ENCODE measurements at regions not wholly inside any gene's neighbourhood (a gene's known extent, or its start where the extent isn't known, plus 50 kb on each side); places are given as distances from the start of the nearest gene placed in this dataset.

DNA sequence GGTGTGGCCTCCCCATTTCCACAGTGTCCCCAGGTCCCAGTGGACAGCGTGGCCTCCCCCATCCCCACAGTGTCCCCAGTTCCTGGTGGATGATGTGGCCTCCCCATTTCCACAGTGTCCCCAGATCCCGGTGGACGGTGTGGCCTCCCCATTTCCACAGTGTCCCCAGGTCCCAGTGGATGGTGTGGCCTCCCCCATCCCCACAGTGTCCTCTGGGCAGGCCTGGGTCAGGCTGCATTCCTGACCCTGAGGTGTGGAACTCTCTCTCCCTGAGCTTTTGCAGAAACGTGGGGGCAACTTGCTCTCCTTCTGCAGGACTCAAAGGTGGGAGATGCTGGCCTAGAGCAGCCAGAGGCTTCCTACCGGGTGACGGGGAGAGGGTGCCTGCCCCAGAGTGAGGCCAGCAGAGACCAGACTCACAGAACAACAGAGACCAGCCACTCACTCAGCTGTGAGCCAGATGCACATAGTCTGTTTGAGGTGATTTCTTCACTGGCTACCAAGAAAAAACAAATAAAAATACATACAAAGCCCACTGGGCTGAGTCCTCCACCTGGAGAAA is 85.8 kb upstream of the FGF3 start:
- TF ChIP-seq, protein P1, sequence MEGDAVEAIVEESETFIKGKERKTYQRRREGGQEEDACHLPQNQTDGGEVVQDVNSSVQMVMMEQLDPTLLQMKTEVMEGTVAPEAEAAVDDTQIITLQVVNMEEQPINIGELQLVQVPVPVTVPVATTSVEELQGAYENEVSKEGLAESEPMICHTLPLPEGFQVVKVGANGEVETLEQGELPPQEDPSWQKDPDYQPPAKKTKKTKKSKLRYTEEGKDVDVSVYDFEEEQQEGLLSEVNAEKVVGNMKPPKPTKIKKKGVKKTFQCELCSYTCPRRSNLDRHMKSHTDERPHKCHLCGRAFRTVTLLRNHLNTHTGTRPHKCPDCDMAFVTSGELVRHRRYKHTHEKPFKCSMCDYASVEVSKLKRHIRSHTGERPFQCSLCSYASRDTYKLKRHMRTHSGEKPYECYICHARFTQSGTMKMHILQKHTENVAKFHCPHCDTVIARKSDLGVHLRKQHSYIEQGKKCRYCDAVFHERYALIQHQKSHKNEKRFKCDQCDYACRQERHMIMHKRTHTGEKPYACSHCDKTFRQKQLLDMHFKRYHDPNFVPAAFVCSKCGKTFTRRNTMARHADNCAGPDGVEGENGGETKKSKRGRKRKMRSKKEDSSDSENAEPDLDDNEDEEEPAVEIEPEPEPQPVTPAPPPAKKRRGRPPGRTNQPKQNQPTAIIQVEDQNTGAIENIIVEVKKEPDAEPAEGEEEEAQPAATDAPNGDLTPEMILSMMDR (IDR thresholded peaks at IDR 0.05; ENCODE audit: control extremely low read depth in 1 of 3, insufficient read depth in 1 of 3, low read depth in 1 of 3, low read length in 3 of 3): no peak
- TF ChIP-seq SIX5 (IDR thresholded peaks at IDR 0.05; ENCODE audit: low read depth, low read length): no peak
- TF ChIP-seq CHD2 (IDR thresholded peaks at IDR 0.05; ENCODE audit: low read length): no peak
- TF ChIP-seq, protein P2, sequence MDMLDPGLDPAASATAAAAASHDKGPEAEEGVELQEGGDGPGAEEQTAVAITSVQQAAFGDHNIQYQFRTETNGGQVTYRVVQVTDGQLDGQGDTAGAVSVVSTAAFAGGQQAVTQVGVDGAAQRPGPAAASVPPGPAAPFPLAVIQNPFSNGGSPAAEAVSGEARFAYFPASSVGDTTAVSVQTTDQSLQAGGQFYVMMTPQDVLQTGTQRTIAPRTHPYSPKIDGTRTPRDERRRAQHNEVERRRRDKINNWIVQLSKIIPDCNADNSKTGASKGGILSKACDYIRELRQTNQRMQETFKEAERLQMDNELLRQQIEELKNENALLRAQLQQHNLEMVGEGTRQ (IDR thresholded peaks at IDR 0.05; ENCODE audit: low read length): no peak
- TF ChIP-seq, protein P3, sequence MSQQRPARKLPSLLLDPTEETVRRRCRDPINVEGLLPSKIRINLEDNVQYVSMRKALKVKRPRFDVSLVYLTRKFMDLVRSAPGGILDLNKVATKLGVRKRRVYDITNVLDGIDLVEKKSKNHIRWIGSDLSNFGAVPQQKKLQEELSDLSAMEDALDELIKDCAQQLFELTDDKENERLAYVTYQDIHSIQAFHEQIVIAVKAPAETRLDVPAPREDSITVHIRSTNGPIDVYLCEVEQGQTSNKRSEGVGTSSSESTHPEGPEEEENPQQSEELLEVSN (IDR thresholded peaks at IDR 0.05): no peak
- no peak for TF ChIP-seq SIN3A (conservative IDR thresholded peaks at IDR 0.05 in 1 of 2, IDR thresholded peaks at IDR 0.05 in 1 of 2; ENCODE audit: low read depth in 1 of 2, low read length in 2 of 2)
- TF ChIP-seq HDAC6 (IDR thresholded peaks at IDR 0.05; ENCODE audit: low read depth, low read length): no peak
- no peak for TF ChIP-seq CBX5 (IDR thresholded peaks at IDR 0.05; ENCODE audit: low read depth, low read length)
- no peak for TF ChIP-seq YY1 (IDR thresholded peaks at IDR 0.05; ENCODE audit: low read depth, low read length)
- no peak for TF ChIP-seq RNF2 (IDR thresholded peaks at IDR 0.05; ENCODE audit: borderline replicate concordance, low read depth, low read length, missing control alignments, poor library complexity, severe bottlenecking)
- TF ChIP-seq ZNF274 (IDR thresholded peaks at IDR 0.05; ENCODE audit: borderline replicate concordance, extremely low read depth, low read length): no peak
